Ascending aorta (tissue), 2 donors: ENCODE measurements at regions not wholly inside any gene's neighbourhood (a gene's known extent, or its start where the extent isn't known, plus 50 kb on each side); places are given as distances from the start of the nearest gene placed in this dataset.

ENCODE experiments used
- DNase-seq, 2 donors: peaks; one replicate each; pipeline ENCODE4 v3.0.0-alpha.2; 2019; ENCODE audit warnings: low spot score in 2 of 2
- H3K27ac ChIP-seq, 2 donors: fragments of 200-600 bp; sonication (generic); one replicate each; pipeline ENCODE4 v1.5.1; 2016 to 2017; ENCODE audit warnings: mild to moderate bottlenecking in 1 of 2
- H3K27me3 ChIP-seq: fragments of 200-600 bp; sonication (generic); one replicate; pipeline ENCODE4 v1.5.1; 2017
- H3K36me3 ChIP-seq, 2 donors: fragments of 200-600 bp; sonication (generic); one replicate each; pipeline ENCODE4 v1.5.1; 2016
- H3K4me1 ChIP-seq, 2 donors: fragments of 200-600 bp; sonication (generic); one replicate each; pipeline ENCODE4 v1.5.1; 2016 to 2017; ENCODE audit warnings: mild to moderate bottlenecking in 1 of 2
- H3K4me3 ChIP-seq, 2 donors: fragments of 200-600 bp; sonication (generic); one replicate each; pipeline ENCODE4 v1.5.1; 2016 to 2017; ENCODE audit warnings: mild to moderate bottlenecking in 1 of 2
- H3K9me3 ChIP-seq, 2 donors: fragments of 200-600 bp; sonication (generic); one replicate each; pipeline ENCODE4 v1.5.1; 2016
- CTCF ChIP-seq, 3 experiments: fragments of 200-600 bp in 2 of 3; fragments of 450-650 bp in 1 of 3; sonication (generic) in 2 of 3; IDR thresholded peaks; one replicate each; pipeline ENCODE4 v1.5.1; 2016 to 2019; ENCODE audit warnings: antibody characterized with exemption in 3 of 3, mild to moderate bottlenecking in 1 of 3, moderate library complexity in 1 of 3
- intact Hi-C: fragments of 100-400 bp; cut with DNase I; formaldehyde crosslinking; loops from one replicate; pipeline ENCODE4 v1.15.1; 2023

GRCh38 chr10:121316432-121316831 lies 281.8 kb downstream of the FGFR2 start:
- H3K27ac ChIP-seq, result no peak overlapping the region
- H3K4me1 ChIP-seq, result no peaks in the 10 kb centered on the region
- no peak for TF ChIP-seq CTCF (IDR thresholded peaks at IDR 0.05)
- intact Hi-C loops, result no loop called here
- DNase-seq, result no peak
- H3K36me3 ChIP-seq, result no peaks in the 10 kb centered on the region
- no peaks in the 10 kb centered on the region for H3K9me3 ChIP-seq
- no peaks in the 10 kb centered on the region for H3K27me3 ChIP-seq
- H3K4me3 ChIP-seq, result no peak overlapping the region

- Histone ChIP-seq H3K4me3 (no peak overlapping the region), H3K27me3 (no peaks in the 10 kb centered on the region), H3K4me1 (no peaks in the 10 kb centered on the region), H3K9me3 (no peaks in the 10 kb centered on the region), H3K36me3 (no peaks in the 10 kb centered on the region), H3K27ac (no peak overlapping the region)
- intact Hi-C loops, result no loop called here
- DNase-seq, result no peak
- TF ChIP-seq CTCF (IDR thresholded peaks at IDR 0.05), result no peak
Measured at GRCh38 chr10:121317374-121317773, 280.9 kb downstream of the FGFR2 start.

GRCh38 chr10:121322046-121322445 lies 276.2 kb downstream of the FGFR2 start:
- intact Hi-C loops, result no loop called here
- Histone ChIP-seq H3K27ac (no peak overlapping the region), H3K27me3 (no peaks in the 10 kb centered on the region), H3K4me3 (no peak overlapping the region), H3K36me3 (no peaks in the 10 kb centered on the region), H3K9me3 (no peaks in the 10 kb centered on the region), H3K4me1 (no peaks in the 10 kb centered on the region)
- DNase-seq, result no peak
- no peak for TF ChIP-seq CTCF (IDR thresholded peaks at IDR 0.05)

GRCh38 chr10:121322776-121323175 lies 275.5 kb downstream of the FGFR2 start:
- no peak for TF ChIP-seq CTCF (IDR thresholded peaks at IDR 0.05)
- Histone ChIP-seq H3K9me3 (no peaks in the 10 kb centered on the region), H3K27me3 (no peaks in the 10 kb centered on the region), H3K4me1 (no peaks in the 10 kb centered on the region), H3K4me3 (no peak overlapping the region), H3K36me3 (no peaks in the 10 kb centered on the region), H3K27ac (no peak overlapping the region)
- intact Hi-C loops, result no loop called here
- DNase-seq, result no peak

GRCh38 chr10:121323443-121323842 lies 274.8 kb downstream of the FGFR2 start:
- no peak overlapping the region for H3K27ac ChIP-seq
- intact Hi-C loops, result no loop called here
- TF ChIP-seq CTCF (IDR thresholded peaks at IDR 0.05), result no peak
- no peak overlapping the region for H3K4me3 ChIP-seq
- H3K36me3 ChIP-seq, result no peaks in the 10 kb centered on the region
- H3K27me3 ChIP-seq, result no peaks in the 10 kb centered on the region
- DNase-seq, result no peak
- no peaks in the 10 kb centered on the region for H3K4me1 ChIP-seq
- no peaks in the 10 kb centered on the region for H3K9me3 ChIP-seq

- H3K4me3 ChIP-seq, result no peak overlapping the region
- TF ChIP-seq CTCF (IDR thresholded peaks at IDR 0.05), result no peak
- no peak for DNase-seq
- H3K4me1 ChIP-seq, result no peaks in the 10 kb centered on the region
- no peaks in the 10 kb centered on the region for H3K27me3 ChIP-seq
- H3K36me3 ChIP-seq, result no peaks in the 10 kb centered on the region
- no peaks in the 10 kb centered on the region for H3K9me3 ChIP-seq
- no peak overlapping the region for H3K27ac ChIP-seq
- intact Hi-C loops, result no loop called here
Measured at GRCh38 chr10:121324678-121325213, 273.5 kb downstream of the FGFR2 start.
